ENCODE measurements at regions not wholly inside any gene's neighbourhood (a gene's known extent, or its start where the extent isn't known, plus 50 kb on each side); places are given as distances from the start of the nearest gene placed in this dataset.

DNA sequence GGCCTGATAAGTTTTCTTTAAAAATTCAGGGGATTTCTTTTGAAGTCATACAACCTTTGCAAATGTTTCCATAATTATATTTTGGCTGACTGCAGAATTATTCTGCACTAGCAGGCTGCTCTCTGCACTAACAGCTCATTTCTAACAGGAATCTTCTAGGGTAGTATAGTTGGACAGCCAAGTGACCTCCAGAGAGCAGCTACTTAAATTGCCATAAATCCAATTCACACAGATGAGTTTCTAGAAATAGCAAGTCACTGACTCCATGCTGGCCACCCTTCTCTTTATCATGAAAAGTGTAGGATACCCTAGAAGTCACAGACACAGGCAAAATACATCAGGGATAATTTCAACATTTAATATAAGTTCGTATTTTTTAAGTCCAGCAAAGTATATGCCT is 110.9 kb upstream of the TARS1 start:
- Histone ChIP-seq H3K4me3 (no peak overlapping the region), H2AFZ (ENCODE audit: low read depth, low read length) (no peak overlapping the region), H3K4me2 (ENCODE audit: insufficient read depth, low read length) (no peak overlapping the region), H3K27me3 (ENCODE audit: control insufficient read depth in 2 of 2, insufficient read depth in 2 of 2, low read length in 2 of 2) (no peaks in the 10 kb centered on the region), H3K36me3 (ENCODE audit: control insufficient read depth, insufficient read depth, low read length) (no peaks in the 10 kb centered on the region), H4K20me1 (replicated peaks; ENCODE audit: control insufficient read depth, insufficient read depth, low read length) (no peaks in the 10 kb centered on the region), H3K27ac (ENCODE audit: extremely low read depth, low read depth, low read length) (no peak overlapping the region), H3K79me2 (ENCODE audit: control insufficient read depth, insufficient read depth, low read length) (no peaks in the 10 kb centered on the region), H3K9ac (ENCODE audit: insufficient read depth in 1 of 2, low read depth in 2 of 2, low read length in 2 of 2) (no peak overlapping the region), H3K4me1 (replicated peaks in 1 of 2; ENCODE audit: control insufficient read depth in 2 of 2, insufficient read depth in 2 of 2, low read length in 2 of 2) (no peaks in the 10 kb centered on the region), H3K9me3 (replicated peaks; ENCODE audit: control insufficient read depth, insufficient read depth, low read depth, low read length) (no peaks in the 10 kb centered on the region), H3K9me1 (ENCODE audit: control insufficient read depth, insufficient read depth, low read length) (no peaks in the 10 kb centered on the region)
- ChIA-PET CTCF (ENCODE audit: low intra/inter-chr PET ratio) (no interaction called here), POLR2A (no interaction called here)
- WGBS (ENCODE audit: insufficient coverage, low coverage, missing lambda C conversion rate): 0% methylated on average over 1 of the region's 1 CpG
- no TSS peak for BruUV-seq (replicated peaks)
- DNase-seq (ENCODE audit: extremely low read depth in 1 of 4, low spot score in 3 of 4) (no peak), FAIRE-seq (no peak), ATAC-seq (no peak)
- intact Hi-C loops (cut with micrococcal nuclease): no loop called here
- in situ Hi-C loops (cut with MboI): no loop called here
- TF ChIP-seq, protein P1, sequence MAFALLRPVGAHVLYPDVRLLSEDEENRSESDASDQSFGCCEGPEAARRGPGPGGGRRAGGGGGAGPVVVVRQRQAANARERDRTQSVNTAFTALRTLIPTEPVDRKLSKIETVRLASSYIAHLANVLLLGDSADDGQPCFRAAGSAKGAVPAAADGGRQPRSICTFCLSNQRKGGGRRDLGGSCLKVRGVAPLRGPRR (CRISPR knock-in tag; IDR thresholded peaks at IDR 0.05): no peak
- TF ChIP-seq RBM39 (optimal IDR thresholded peaks at IDR 0.05; ENCODE audit: low read depth, low read length): no peak
- no peak for TF ChIP-seq MCM3 (IDR thresholded peaks at IDR 0.05)
- TF ChIP-seq, protein P2, sequence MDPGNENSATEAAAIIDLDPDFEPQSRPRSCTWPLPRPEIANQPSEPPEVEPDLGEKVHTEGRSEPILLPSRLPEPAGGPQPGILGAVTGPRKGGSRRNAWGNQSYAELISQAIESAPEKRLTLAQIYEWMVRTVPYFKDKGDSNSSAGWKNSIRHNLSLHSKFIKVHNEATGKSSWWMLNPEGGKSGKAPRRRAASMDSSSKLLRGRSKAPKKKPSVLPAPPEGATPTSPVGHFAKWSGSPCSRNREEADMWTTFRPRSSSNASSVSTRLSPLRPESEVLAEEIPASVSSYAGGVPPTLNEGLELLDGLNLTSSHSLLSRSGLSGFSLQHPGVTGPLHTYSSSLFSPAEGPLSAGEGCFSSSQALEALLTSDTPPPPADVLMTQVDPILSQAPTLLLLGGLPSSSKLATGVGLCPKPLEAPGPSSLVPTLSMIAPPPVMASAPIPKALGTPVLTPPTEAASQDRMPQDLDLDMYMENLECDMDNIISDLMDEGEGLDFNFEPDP (CRISPR knock-in tag; IDR thresholded peaks at IDR 0.05): no peak
- no peak for TF ChIP-seq ZNF764 (CRISPR knock-in tag; IDR thresholded peaks at IDR 0.05; ENCODE audit: low read depth)
- TF ChIP-seq, protein P3, sequence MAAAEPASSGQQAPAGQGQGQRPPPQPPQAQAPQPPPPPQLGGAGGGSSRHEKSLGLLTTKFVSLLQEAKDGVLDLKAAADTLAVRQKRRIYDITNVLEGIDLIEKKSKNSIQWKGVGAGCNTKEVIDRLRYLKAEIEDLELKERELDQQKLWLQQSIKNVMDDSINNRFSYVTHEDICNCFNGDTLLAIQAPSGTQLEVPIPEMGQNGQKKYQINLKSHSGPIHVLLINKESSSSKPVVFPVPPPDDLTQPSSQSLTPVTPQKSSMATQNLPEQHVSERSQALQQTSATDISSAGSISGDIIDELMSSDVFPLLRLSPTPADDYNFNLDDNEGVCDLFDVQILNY (CRISPR knock-in tag; IDR thresholded peaks at IDR 0.05): no peak
- TF ChIP-seq, protein P4, sequence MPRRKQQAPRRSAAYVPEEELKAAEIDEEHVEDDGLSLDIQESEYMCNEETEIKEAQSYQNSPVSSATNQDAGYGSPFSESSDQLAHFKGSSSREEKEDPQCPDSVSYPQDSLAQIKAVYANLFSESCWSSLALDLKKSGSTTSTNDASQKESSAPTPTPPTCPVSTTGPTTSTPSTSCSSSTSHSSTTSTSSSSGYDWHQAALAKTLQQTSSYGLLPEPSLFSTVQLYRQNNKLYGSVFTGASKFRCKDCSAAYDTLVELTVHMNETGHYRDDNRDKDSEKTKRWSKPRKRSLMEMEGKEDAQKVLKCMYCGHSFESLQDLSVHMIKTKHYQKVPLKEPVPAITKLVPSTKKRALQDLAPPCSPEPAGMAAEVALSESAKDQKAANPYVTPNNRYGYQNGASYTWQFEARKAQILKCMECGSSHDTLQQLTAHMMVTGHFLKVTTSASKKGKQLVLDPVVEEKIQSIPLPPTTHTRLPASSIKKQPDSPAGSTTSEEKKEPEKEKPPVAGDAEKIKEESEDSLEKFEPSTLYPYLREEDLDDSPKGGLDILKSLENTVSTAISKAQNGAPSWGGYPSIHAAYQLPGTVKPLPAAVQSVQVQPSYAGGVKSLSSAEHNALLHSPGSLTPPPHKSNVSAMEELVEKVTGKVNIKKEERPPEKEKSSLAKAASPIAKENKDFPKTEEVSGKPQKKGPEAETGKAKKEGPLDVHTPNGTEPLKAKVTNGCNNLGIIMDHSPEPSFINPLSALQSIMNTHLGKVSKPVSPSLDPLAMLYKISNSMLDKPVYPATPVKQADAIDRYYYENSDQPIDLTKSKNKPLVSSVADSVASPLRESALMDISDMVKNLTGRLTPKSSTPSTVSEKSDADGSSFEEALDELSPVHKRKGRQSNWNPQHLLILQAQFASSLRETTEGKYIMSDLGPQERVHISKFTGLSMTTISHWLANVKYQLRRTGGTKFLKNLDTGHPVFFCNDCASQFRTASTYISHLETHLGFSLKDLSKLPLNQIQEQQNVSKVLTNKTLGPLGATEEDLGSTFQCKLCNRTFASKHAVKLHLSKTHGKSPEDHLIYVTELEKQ (CRISPR knock-in tag; IDR thresholded peaks at IDR 0.05): no peak
- TF ChIP-seq, protein P5, sequence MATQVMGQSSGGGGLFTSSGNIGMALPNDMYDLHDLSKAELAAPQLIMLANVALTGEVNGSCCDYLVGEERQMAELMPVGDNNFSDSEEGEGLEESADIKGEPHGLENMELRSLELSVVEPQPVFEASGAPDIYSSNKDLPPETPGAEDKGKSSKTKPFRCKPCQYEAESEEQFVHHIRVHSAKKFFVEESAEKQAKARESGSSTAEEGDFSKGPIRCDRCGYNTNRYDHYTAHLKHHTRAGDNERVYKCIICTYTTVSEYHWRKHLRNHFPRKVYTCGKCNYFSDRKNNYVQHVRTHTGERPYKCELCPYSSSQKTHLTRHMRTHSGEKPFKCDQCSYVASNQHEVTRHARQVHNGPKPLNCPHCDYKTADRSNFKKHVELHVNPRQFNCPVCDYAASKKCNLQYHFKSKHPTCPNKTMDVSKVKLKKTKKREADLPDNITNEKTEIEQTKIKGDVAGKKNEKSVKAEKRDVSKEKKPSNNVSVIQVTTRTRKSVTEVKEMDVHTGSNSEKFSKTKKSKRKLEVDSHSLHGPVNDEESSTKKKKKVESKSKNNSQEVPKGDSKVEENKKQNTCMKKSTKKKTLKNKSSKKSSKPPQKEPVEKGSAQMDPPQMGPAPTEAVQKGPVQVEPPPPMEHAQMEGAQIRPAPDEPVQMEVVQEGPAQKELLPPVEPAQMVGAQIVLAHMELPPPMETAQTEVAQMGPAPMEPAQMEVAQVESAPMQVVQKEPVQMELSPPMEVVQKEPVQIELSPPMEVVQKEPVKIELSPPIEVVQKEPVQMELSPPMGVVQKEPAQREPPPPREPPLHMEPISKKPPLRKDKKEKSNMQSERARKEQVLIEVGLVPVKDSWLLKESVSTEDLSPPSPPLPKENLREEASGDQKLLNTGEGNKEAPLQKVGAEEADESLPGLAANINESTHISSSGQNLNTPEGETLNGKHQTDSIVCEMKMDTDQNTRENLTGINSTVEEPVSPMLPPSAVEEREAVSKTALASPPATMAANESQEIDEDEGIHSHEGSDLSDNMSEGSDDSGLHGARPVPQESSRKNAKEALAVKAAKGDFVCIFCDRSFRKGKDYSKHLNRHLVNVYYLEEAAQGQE (IDR thresholded peaks at IDR 0.05; ENCODE audit: borderline replicate concordance): no peak
- TF ChIP-seq, protein P5 (CRISPR knock-in tag; IDR thresholded peaks at IDR 0.05; ENCODE audit: low read depth): no peak
